ENCODE measurements at regions not wholly inside any gene's neighbourhood (a gene's known extent, or its start where the extent isn't known, plus 50 kb on each side); places are given as distances from the start of the nearest gene placed in this dataset.

DNA sequence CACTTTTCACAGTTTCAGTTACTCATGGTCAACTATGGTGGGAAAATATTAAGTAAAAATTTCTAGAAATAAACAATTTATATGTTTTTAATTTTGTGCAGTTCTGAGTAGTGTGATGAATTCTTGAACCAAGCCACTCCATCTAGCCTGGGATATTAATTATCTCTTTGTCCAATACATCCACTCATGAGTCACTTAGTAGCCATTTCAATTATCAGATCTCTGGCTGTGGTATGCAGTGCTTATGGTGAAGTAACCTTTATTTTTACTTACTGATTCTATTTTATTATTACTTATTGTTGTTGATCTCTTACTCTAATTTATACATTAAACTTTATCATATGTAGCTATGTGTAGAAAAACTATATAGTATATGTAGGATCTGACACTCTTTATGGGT is 128.9 kb upstream of the KLHL1 start:
- no peak for FAIRE-seq
- no peaks in the 10 kb centered on the region for H3K4me1 Mint-ChIP-seq (ENCODE audit: low read depth, unreplicated experiment)

DNA sequence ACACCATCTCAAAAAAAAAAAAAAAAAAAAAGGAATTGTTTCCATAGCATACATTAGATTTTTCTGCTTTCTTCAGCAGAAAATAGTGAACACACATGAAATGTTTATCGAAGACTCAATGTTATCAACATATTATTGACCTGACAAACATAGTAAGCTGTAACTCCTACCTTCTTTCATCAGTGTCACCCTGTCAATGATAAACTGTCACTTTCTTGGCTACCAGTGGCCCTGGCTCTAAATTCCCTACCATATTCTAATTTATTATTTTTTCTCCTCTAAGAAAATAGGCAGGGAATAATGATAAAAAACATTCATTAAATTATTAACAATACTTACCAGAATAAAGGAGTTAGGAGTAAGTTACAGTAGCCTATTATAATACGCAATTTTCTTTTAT is 127.3 kb upstream of the KLHL1 start:
- no peaks in the 10 kb centered on the region for H4K20me1 ChIP-seq (ENCODE audit: insufficient read depth, low read length)
- no peaks in the 10 kb centered on the region for H3K27me3 ChIP-seq (ENCODE audit: insufficient read depth, low read length)
- FAIRE-seq (no peak), DNase-seq (ENCODE audit: low read depth) (no peak)
- TF ChIP-seq EZH2 (IDR thresholded peaks at IDR 0.05; ENCODE audit: insufficient read depth, low read length), result no peak
- TF ChIP-seq, protein P1, sequence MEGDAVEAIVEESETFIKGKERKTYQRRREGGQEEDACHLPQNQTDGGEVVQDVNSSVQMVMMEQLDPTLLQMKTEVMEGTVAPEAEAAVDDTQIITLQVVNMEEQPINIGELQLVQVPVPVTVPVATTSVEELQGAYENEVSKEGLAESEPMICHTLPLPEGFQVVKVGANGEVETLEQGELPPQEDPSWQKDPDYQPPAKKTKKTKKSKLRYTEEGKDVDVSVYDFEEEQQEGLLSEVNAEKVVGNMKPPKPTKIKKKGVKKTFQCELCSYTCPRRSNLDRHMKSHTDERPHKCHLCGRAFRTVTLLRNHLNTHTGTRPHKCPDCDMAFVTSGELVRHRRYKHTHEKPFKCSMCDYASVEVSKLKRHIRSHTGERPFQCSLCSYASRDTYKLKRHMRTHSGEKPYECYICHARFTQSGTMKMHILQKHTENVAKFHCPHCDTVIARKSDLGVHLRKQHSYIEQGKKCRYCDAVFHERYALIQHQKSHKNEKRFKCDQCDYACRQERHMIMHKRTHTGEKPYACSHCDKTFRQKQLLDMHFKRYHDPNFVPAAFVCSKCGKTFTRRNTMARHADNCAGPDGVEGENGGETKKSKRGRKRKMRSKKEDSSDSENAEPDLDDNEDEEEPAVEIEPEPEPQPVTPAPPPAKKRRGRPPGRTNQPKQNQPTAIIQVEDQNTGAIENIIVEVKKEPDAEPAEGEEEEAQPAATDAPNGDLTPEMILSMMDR (IDR thresholded peaks at IDR 0.05; ENCODE audit: insufficient read depth, low read depth, low read length), result no peak
- no peaks in the 10 kb centered on the region for H3K4me1 ChIP-seq (ENCODE audit: insufficient read depth, low read length)
- no peaks in the 10 kb centered on the region for H3K9me3 ChIP-seq (ENCODE audit: insufficient read depth, low read depth, low read length)
- H3K9ac ChIP-seq (ENCODE audit: low read length), result no peak overlapping the region
- H2AFZ ChIP-seq (ENCODE audit: low read depth, low read length), result no peak overlapping the region
- no peaks in the 10 kb centered on the region for H3K27me3 Mint-ChIP-seq (ENCODE audit: low read depth, unreplicated experiment)
- no peaks in the 10 kb centered on the region for H3K36me3 ChIP-seq (ENCODE audit: insufficient read depth, low read length)
- H3K4me3 Mint-ChIP-seq (ENCODE audit: unreplicated experiment), result no peak overlapping the region
- no peaks in the 10 kb centered on the region for H3K79me2 ChIP-seq (ENCODE audit: insufficient read depth, low read length)
- no peaks in the 10 kb centered on the region for H3K4me1 Mint-ChIP-seq (ENCODE audit: low read depth, unreplicated experiment)
- no peak overlapping the region for H3K4me2 ChIP-seq (ENCODE audit: low read length)
- no peak overlapping the region for H3K4me3 ChIP-seq (ENCODE audit: insufficient read depth, low read depth, low read length)
- no peak overlapping the region for H3K27ac ChIP-seq (ENCODE audit: low read depth, low read length)
- no peak overlapping the region for H3K27ac Mint-ChIP-seq (ENCODE audit: unreplicated experiment)
- no peaks in the 10 kb centered on the region for H3K36me3 Mint-ChIP-seq (ENCODE audit: low read depth, unreplicated experiment)
- no peaks in the 10 kb centered on the region for H3K9me3 Mint-ChIP-seq (ENCODE audit: unreplicated experiment)

More for the DNA sequence above, 128.9 kb upstream of the KLHL1 start:
- Histone ChIP-seq H3K4me1 (ENCODE audit: insufficient read depth, low read length) (no peaks in the 10 kb centered on the region), H2AFZ (ENCODE audit: low read depth, low read length) (no peak overlapping the region), H3K4me2 (ENCODE audit: low read length) (no peak overlapping the region), H3K36me3 (ENCODE audit: insufficient read depth, low read length) (no peaks in the 10 kb centered on the region), H3K9me3 (ENCODE audit: insufficient read depth, low read depth, low read length) (no peaks in the 10 kb centered on the region), H3K27me3 (ENCODE audit: insufficient read depth, low read length) (no peaks in the 10 kb centered on the region), H3K79me2 (ENCODE audit: insufficient read depth, low read length) (no peaks in the 10 kb centered on the region), H3K4me3 (ENCODE audit: insufficient read depth, low read depth, low read length) (no peak overlapping the region), H4K20me1 (ENCODE audit: insufficient read depth, low read length) (no peaks in the 10 kb centered on the region), H3K27ac (ENCODE audit: low read depth, low read length) (no peak overlapping the region), H3K9ac (ENCODE audit: low read length) (no peak overlapping the region)
- peak; percentile 6 for DNase-seq (ENCODE audit: low read depth)
- Mint-ChIP-seq H3K36me3 (ENCODE audit: low read depth, unreplicated experiment) (no peaks in the 10 kb centered on the region), H3K27ac (ENCODE audit: unreplicated experiment) (no peak overlapping the region), H3K9me3 (ENCODE audit: unreplicated experiment) (no peaks in the 10 kb centered on the region), H3K27me3 (ENCODE audit: low read depth, unreplicated experiment) (no peaks in the 10 kb centered on the region), H3K4me3 (ENCODE audit: unreplicated experiment) (no peak overlapping the region)
- TF ChIP-seq EZH2 (IDR thresholded peaks at IDR 0.05; ENCODE audit: insufficient read depth, low read length), result no peak
- TF ChIP-seq, protein P1 (IDR thresholded peaks at IDR 0.05; ENCODE audit: insufficient read depth, low read depth, low read length), result no peak

DNA sequence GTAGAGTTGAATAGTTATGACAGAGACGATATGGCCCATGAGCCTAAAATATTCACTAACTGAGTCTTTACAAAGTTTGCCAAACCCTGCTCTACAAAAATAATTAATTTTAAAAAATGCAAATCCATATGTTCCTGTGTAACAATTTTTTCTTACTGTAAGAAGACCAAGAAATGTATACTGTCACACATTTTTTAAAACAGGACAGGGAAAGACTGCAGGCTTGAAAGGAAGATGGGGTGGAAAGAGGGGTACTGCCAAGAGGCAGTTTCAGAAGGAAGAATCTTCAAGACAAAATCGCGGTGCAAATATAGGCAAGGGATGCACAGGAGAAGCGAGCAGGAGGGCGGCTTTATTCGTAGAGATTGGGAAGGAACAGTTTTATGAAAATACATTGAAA is 115.7 kb upstream of the KLHL1 start:
- H3K36me3 ChIP-seq (ENCODE audit: insufficient read depth, low read length), result no peaks in the 10 kb centered on the region
- no peaks in the 10 kb centered on the region for H4K20me1 ChIP-seq (ENCODE audit: insufficient read depth, low read length)
- no peak for TF ChIP-seq EZH2 (IDR thresholded peaks at IDR 0.05; ENCODE audit: insufficient read depth, low read length)
- TF ChIP-seq, protein P1 (IDR thresholded peaks at IDR 0.05; ENCODE audit: insufficient read depth, low read depth, low read length), result no peak
- no peaks in the 10 kb centered on the region for H3K9me3 Mint-ChIP-seq (ENCODE audit: unreplicated experiment)
- no peaks in the 10 kb centered on the region for H3K27me3 ChIP-seq (ENCODE audit: insufficient read depth, low read length)
- no peak for FAIRE-seq
- no peak overlapping the region for H3K9ac ChIP-seq (ENCODE audit: low read length)
- H3K4me3 Mint-ChIP-seq (ENCODE audit: unreplicated experiment), result no peak overlapping the region
- no peak for DNase-seq (ENCODE audit: low read depth)
- no peak overlapping the region for H2AFZ ChIP-seq (ENCODE audit: low read depth, low read length)
- H3K9me3 ChIP-seq (ENCODE audit: insufficient read depth, low read depth, low read length), result no peaks in the 10 kb centered on the region
- no peaks in the 10 kb centered on the region for H3K4me1 ChIP-seq (ENCODE audit: insufficient read depth, low read length)
- H3K4me1 Mint-ChIP-seq (ENCODE audit: low read depth, unreplicated experiment), result no peaks in the 10 kb centered on the region
- H3K79me2 ChIP-seq (ENCODE audit: insufficient read depth, low read length), result no peaks in the 10 kb centered on the region
- H3K36me3 Mint-ChIP-seq (ENCODE audit: low read depth, unreplicated experiment), result no peaks in the 10 kb centered on the region
- H3K27me3 Mint-ChIP-seq (ENCODE audit: low read depth, unreplicated experiment), result no peaks in the 10 kb centered on the region
- no peak overlapping the region for H3K4me2 ChIP-seq (ENCODE audit: low read length)
- no peak overlapping the region for H3K4me3 ChIP-seq (ENCODE audit: insufficient read depth, low read depth, low read length)
- H3K27ac ChIP-seq (ENCODE audit: low read depth, low read length), result no peak overlapping the region
- H3K27ac Mint-ChIP-seq (ENCODE audit: unreplicated experiment), result no peak overlapping the region

All from astrocyte (in vitro differentiated cells and primary cell).